ENCODE measurements at regions not wholly inside any gene's neighbourhood (a gene's known extent, or its start where the extent isn't known, plus 50 kb on each side); places are given as distances from the start of the nearest gene placed in this dataset.

DNA sequence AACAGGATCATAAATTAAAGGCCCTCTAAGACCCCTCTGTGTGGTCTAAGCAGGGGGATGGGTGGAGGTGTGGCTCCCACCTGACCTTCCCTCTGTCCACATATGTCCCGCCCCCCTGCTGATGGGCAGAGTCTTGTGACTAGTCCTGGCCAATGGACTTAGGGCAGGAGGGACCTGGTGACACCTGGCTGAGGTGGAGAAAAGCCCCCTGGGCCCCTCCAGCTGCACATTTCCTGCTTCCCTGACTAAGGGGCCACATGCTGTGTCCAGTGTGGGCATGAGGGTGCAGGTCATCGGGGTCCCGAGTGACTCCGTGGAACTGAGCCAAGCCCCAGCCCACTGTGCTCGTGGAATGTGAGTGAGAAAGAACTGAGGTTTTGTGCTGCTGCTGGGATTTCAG, 254.7 kb downstream of the ADGRD1 start:
- TF ChIP-seq, protein P1, sequence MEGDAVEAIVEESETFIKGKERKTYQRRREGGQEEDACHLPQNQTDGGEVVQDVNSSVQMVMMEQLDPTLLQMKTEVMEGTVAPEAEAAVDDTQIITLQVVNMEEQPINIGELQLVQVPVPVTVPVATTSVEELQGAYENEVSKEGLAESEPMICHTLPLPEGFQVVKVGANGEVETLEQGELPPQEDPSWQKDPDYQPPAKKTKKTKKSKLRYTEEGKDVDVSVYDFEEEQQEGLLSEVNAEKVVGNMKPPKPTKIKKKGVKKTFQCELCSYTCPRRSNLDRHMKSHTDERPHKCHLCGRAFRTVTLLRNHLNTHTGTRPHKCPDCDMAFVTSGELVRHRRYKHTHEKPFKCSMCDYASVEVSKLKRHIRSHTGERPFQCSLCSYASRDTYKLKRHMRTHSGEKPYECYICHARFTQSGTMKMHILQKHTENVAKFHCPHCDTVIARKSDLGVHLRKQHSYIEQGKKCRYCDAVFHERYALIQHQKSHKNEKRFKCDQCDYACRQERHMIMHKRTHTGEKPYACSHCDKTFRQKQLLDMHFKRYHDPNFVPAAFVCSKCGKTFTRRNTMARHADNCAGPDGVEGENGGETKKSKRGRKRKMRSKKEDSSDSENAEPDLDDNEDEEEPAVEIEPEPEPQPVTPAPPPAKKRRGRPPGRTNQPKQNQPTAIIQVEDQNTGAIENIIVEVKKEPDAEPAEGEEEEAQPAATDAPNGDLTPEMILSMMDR (IDR thresholded peaks at IDR 0.05; ENCODE audit: unreplicated experiment) = no peak
- H3K4me3 Mint-ChIP-seq (ENCODE audit: unreplicated experiment) = no peak overlapping the region
- BruUV-seq (replicated peaks) = no TSS peak
- ChIA-PET CTCF (no interaction called here), POLR2A (no interaction called here)
- no peaks in the 10 kb centered on the region for H3K4me1 Mint-ChIP-seq (ENCODE audit: insufficient read depth, unreplicated experiment)
- no peaks in the 10 kb centered on the region for H3K36me3 Mint-ChIP-seq (ENCODE audit: insufficient read depth, unreplicated experiment)
- DNase-seq (ENCODE audit: unreplicated experiment) = no peak
- no peak overlapping the region for H3K27ac Mint-ChIP-seq (ENCODE audit: low read depth, unreplicated experiment)
- H3K9me3 Mint-ChIP-seq (ENCODE audit: unreplicated experiment) = no peaks in the 10 kb centered on the region
- intact Hi-C loops (cut with micrococcal nuclease) = no loop called here
- no peaks in the 10 kb centered on the region for H3K27me3 Mint-ChIP-seq (ENCODE audit: insufficient read depth, unreplicated experiment)

DNA sequence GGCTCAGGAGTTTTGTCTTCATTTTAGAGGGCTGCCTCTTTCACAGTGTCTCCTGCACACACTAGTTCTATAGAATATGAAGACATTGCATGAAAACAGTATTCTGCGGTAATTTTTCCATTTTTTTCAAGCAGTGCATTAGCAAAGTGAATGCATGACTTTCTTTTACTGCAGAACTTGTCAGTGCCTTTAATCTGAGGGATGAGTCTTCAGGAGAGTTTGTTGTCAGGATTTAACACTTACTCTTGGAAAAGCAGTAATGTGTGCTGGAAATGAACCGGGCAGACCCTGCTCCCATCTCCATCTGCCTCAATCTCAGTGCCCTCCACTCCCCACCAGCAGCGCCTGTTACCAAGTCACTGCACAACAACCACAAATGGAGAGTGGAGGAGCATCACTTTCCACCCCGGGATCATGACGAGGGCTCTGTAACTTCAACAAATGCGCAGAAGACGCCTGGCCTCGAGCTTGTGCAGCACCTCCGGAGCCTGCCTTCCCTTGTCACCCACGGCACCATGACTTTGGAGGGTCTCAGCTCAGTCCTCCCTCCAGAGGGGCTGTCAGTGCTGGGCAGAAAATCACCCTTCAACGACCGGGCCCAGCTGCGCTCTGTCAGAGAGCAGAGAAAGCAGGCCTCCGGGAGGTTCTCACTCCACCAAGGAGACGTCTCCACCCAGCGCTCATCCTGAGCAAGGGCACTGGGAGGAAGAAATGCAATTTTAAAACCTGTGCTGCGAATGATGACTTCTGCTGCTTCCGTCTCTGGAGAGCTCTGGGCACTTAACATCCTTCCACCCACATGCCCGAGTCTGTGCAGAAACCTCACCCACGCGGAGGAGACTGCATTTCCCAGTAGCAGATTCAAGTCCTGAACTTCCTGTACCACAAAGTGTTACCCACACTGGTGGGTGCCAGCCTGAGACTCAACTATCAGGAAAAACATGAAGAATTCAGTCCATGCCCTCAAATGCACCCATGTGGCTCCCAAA, 255.7 kb downstream of the ADGRD1 start:
- intact Hi-C loops (cut with micrococcal nuclease) = no loop called here
- no peak for DNase-seq (ENCODE audit: unreplicated experiment)
- no peak overlapping the region for H3K4me3 Mint-ChIP-seq (ENCODE audit: unreplicated experiment)
- no peaks in the 10 kb centered on the region for H3K4me1 Mint-ChIP-seq (ENCODE audit: insufficient read depth, unreplicated experiment)
- no peaks in the 10 kb centered on the region for H3K36me3 Mint-ChIP-seq (ENCODE audit: insufficient read depth, unreplicated experiment)
- BruUV-seq (replicated peaks) = no TSS peak
- CTCF ChIA-PET = no interaction called here
- H3K9me3 Mint-ChIP-seq (ENCODE audit: unreplicated experiment) = no peaks in the 10 kb centered on the region
- H3K27me3 Mint-ChIP-seq (ENCODE audit: insufficient read depth, unreplicated experiment) = no peaks in the 10 kb centered on the region
- POLR2A ChIA-PET = no interaction called here
- no peak overlapping the region for H3K27ac Mint-ChIP-seq (ENCODE audit: low read depth, unreplicated experiment)
- TF ChIP-seq, protein P1 (IDR thresholded peaks at IDR 0.05; ENCODE audit: unreplicated experiment) = no peak

DNA sequence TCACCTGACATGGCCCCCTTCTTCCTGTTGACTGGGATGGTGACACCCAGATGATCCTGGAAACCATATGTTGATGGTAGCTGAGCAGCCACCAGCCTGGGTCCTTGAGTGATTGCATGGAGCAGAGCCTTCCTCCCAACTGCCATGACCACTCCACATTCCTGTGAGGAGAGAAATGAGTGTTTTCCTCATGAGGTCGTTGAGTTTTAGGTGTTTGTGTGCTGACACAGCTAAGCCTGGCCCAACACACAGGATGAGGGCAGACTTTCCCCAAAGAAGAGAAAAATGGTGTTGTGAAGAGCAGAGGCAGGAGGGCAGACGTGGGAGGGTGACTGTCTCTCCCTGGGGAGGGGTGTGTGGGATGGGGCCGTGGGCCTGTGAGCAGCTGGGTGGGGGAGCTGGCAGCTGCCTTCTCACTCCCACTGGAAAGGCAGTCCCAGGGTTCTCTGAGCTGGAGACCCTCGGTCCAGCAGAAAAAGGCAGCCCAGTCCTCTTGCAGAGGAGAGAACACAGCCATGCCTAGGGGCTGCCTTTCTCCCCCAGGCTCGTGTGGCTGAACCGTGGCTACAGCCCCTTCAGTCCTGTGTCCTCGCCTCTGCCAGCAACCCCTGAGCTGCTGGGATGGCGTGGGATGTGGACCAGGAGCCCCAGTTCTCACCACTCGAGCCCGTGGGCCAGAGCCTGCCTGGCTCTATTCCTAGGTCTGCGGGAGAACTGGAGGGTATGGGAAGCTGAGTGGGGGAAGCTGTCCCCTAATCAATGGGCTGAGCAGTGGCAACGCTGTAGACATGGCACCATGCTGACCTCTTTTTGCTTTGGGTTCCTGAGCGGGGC, 257.0 kb downstream of the ADGRD1 start:
- Mint-ChIP-seq H3K36me3 (ENCODE audit: insufficient read depth, unreplicated experiment) (no peaks in the 10 kb centered on the region), H3K27ac (ENCODE audit: low read depth, unreplicated experiment) (no peak overlapping the region), H3K4me3 (ENCODE audit: unreplicated experiment) (no peak overlapping the region), H3K27me3 (ENCODE audit: insufficient read depth, unreplicated experiment) (no peaks in the 10 kb centered on the region), H3K9me3 (ENCODE audit: unreplicated experiment) (no peaks in the 10 kb centered on the region), H3K4me1 (ENCODE audit: insufficient read depth, unreplicated experiment) (no peaks in the 10 kb centered on the region)
- BruUV-seq (replicated peaks) = no TSS peak
- CTCF ChIA-PET = interaction anchor here (0.6 kb wide), 1 partner anchor 286 kb away, joined by 3 read pairs; no protein-coding TSS in a partner anchor
- TF ChIP-seq, protein P1 (IDR thresholded peaks at IDR 0.05; ENCODE audit: unreplicated experiment) = no peak
- DNase-seq (ENCODE audit: unreplicated experiment) = no peak
- intact Hi-C loops (cut with micrococcal nuclease) = no loop called here
- POLR2A ChIA-PET = no interaction called here

DNA sequence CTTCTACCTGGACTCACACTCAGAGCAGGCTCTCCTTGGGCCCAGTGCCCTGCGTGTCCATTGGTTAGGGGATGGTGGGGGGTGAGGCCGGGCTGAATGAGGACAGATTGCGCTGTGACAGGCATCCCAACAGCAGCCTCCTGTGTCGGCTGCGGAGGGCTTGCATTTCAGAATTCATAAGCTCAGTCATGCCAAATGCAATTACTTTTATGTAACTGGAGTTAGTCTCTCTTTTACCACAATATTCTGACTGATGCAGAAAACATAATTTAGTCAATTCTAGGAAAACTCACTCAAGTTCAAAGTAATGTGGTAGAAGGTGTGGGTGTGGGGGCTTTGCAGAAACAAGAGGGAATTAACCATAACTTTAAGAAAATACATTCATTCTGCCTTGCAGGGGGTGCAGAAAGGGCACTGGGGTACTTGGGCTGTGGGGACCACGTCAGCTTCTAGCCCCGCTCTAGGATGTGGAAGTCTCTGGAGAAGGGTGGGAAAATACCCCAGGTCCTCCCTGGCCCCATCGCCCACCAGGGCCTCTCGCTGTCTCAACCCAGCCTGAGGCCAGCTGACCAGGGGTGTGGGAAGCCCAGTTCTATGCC, 257.7 kb downstream of the ADGRD1 start:
- CTCF ChIA-PET = interaction anchor here (0.6 kb wide), 1 partner anchor 286 kb away, joined by 3 read pairs; no protein-coding TSS in a partner anchor
- no TSS peak for BruUV-seq (replicated peaks)
- TF ChIP-seq, protein P1 (IDR thresholded peaks at IDR 0.05; ENCODE audit: unreplicated experiment) = no peak
- POLR2A ChIA-PET = no interaction called here
- Mint-ChIP-seq H3K36me3 (ENCODE audit: insufficient read depth, unreplicated experiment) (no peaks in the 10 kb centered on the region), H3K27ac (ENCODE audit: low read depth, unreplicated experiment) (no peak overlapping the region), H3K9me3 (ENCODE audit: unreplicated experiment) (no peaks in the 10 kb centered on the region), H3K27me3 (ENCODE audit: insufficient read depth, unreplicated experiment) (no peaks in the 10 kb centered on the region), H3K4me1 (ENCODE audit: insufficient read depth, unreplicated experiment) (no peaks in the 10 kb centered on the region), H3K4me3 (ENCODE audit: unreplicated experiment) (no peak overlapping the region)
- intact Hi-C loops (cut with micrococcal nuclease) = no loop called here
- DNase-seq (ENCODE audit: unreplicated experiment) = no peak

All from MCF 10A (cell line).